OCI-LY1 (cell line): ENCODE measurements at regions not wholly inside any gene's neighbourhood (a gene's known extent, or its start where the extent isn't known, plus 50 kb on each side); places are given as distances from the start of the nearest gene placed in this dataset.

ENCODE experiments used
- H2AFZ ChIP-seq: fragments of 200-600 bp; sonication (generic), shearing (Covaris generic); 2 replicates; pipeline ENCODE4 v1.6.0; 2014; ENCODE audit warnings: antibody characterized with exemption, mild to moderate bottlenecking, low read length
- H3F3A ChIP-seq: fragments of 200-600 bp; sonication (generic), shearing (Covaris generic); 2 replicates; pipeline ENCODE4 v1.6.0; 2014; ENCODE audit warnings: mild to moderate bottlenecking, antibody characterized with exemption, low read length, moderate library complexity; ENCODE audit not compliant: insufficient read depth
- H3K27ac ChIP-seq: fragments of 200-600 bp; sonication (generic); 2 replicates; pipeline ENCODE4 v1.5.1; 2014; ENCODE audit warnings: low read length, mixed run types, mild to moderate bottlenecking, low read depth; ENCODE audit not compliant: poor library complexity, severe bottlenecking
- H3K27me3 ChIP-seq: fragments of 200-600 bp; sonication (generic); 2 replicates; pipeline ENCODE4 v1.6.0; 2014; ENCODE audit warnings: antibody characterized with exemption, mild to moderate bottlenecking, low read length, moderate library complexity; ENCODE audit not compliant: insufficient read depth
- H3K36me3 ChIP-seq: fragments of 200-600 bp; sonication (generic); 2 replicates; pipeline ENCODE4 v1.6.1; 2014; ENCODE audit warnings: mild to moderate bottlenecking, antibody characterized with exemption, low read length, moderate library complexity, mixed read lengths; ENCODE audit not compliant: insufficient read depth
- H3K4me1 ChIP-seq: fragments of 200-600 bp; sonication (generic); 2 replicates; pipeline ENCODE4 v1.5.1; 2014; ENCODE audit warnings: mild to moderate bottlenecking, low read length, moderate library complexity; ENCODE audit not compliant: insufficient read depth, severe bottlenecking
- H3K4me2 ChIP-seq: fragments of 200-600 bp; sonication (generic), shearing (Covaris generic); 2 replicates; pipeline ENCODE4 v1.6.1; 2014; ENCODE audit warnings: low read length
- H3K4me3 ChIP-seq: fragments of 200-600 bp; sonication (generic); 2 replicates; pipeline ENCODE4 v1.5.1; 2014; ENCODE audit warnings: low read length, low read depth, mild to moderate bottlenecking, mixed read lengths; ENCODE audit not compliant: poor library complexity, severe bottlenecking
- H3K79me2 ChIP-seq: fragments of 200-600 bp; shearing (Covaris generic); 2 replicates; pipeline ENCODE4 v1.6.1; 2016; ENCODE audit warnings: mixed run types, low read length, mixed read lengths; ENCODE audit not compliant: insufficient read depth
- H3K9ac ChIP-seq: fragments of 200-600 bp; sonication (generic), shearing (Covaris generic); 2 replicates; pipeline ENCODE4 v1.6.1; 2014; ENCODE audit warnings: mild to moderate bottlenecking, low read length, mixed read lengths
- H3K9me2 ChIP-seq: fragments of 200-600 bp; sonication (generic), shearing (Covaris generic); 2 replicates; pipeline ENCODE4 v1.6.1; 2014; ENCODE audit warnings: low read depth, mild to moderate bottlenecking, low read length, mixed read lengths
- H3K9me3 ChIP-seq: fragments of 200-600 bp; shearing (Covaris generic); 2 replicates; pipeline ENCODE4 v1.6.1; 2014; ENCODE audit warnings: low read length, mixed read lengths
- H4K20me1 ChIP-seq: fragments of 200-600 bp; sonication (generic), shearing (Covaris generic); 2 replicates; pipeline ENCODE4 v1.6.0; 2016; ENCODE audit warnings: mild to moderate bottlenecking, low read length; ENCODE audit not compliant: insufficient read depth
- CTCF ChIP-seq: fragments of 200-600 bp; sonication (generic), shearing (Covaris generic); IDR thresholded peaks from 2 replicates; pipeline ENCODE4 v1.5.1; 2017; ENCODE audit warnings: mild to moderate bottlenecking, antibody characterized with exemption, low read length, moderate library complexity, mixed read lengths
- EZH2 ChIP-seq: fragments of 200-600 bp; sonication (generic), shearing (Covaris generic); IDR thresholded peaks from 2 replicates; pipeline ENCODE4 v1.8.0; 2017; ENCODE audit warnings: borderline replicate concordance, mixed run types, mild to moderate bottlenecking, antibody characterized with exemption, low read length, moderate library complexity, mixed read lengths

- H3K9me3 ChIP-seq = no peaks in the 10 kb centered on the region
- H3K36me3 ChIP-seq = no peaks in the 10 kb centered on the region
- no peaks in the 10 kb centered on the region for H3F3A ChIP-seq
- no peaks in the 10 kb centered on the region for H3K9me2 ChIP-seq
- H3K9ac ChIP-seq = peak overlapping the region; percentile 3; the same call in 1 of the 2 replicates
- H3K4me1 ChIP-seq = peaks cover 25% of the 10 kb centered on the region
- no peak for TF ChIP-seq EZH2
- TF ChIP-seq CTCF = no peak
- H3K4me2 ChIP-seq = peak overlapping the region; percentile 48
- H3K27me3 ChIP-seq = no peaks in the 10 kb centered on the region
- H4K20me1 ChIP-seq = no peaks in the 10 kb centered on the region
- H3K4me3 ChIP-seq = peak overlapping the region; percentile 6
- H2AFZ ChIP-seq = 0 out of 2 replicates have a peak overlapping the region, but pooled peaks have one; percentile 70
- peak overlapping the region; percentile 77 for H3K27ac ChIP-seq
- no peaks in the 10 kb centered on the region for H3K79me2 ChIP-seq
Observed at GRCh38 chr5:45793638-45794532, 97.7 kb upstream of the HCN1 start.

GRCh38 chr5:45779874-45780671 lies 83.9 kb upstream of the HCN1 start:
- H4K20me1 ChIP-seq = no peaks in the 10 kb centered on the region
- TF ChIP-seq CTCF (no peak), EZH2 (no peak)

DNA sequence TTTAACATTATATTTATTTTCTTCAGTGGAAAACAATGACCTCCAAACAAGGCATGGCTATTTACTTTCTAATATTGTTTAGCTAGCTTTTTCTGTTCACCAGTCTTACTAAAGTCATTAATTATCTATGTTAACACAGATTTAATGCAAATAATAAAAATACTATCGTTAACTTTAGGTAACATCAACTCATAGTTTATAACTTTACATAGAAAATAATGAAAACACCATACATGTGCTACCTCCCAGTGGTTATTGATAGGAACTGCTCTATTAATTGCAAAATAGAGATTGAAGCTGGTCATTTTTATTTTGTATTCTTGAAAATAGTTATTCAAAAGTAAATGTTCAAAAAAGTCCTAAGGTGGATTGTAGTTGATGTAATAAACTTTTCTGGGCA lies 78.3 kb upstream of the HCN1 start:
- H3K36me3 ChIP-seq = no peaks in the 10 kb centered on the region
- H3K4me3 ChIP-seq = no peak overlapping the region
- H3K27ac ChIP-seq = no peak overlapping the region

More at GRCh38 chr5:45779874-45780671, 83.9 kb upstream of the HCN1 start:
- H3K27me3 ChIP-seq = no peaks in the 10 kb centered on the region
- H3K79me2 ChIP-seq = no peaks in the 10 kb centered on the region
- no peaks in the 10 kb centered on the region for H3K36me3 ChIP-seq
- no peaks in the 10 kb centered on the region for H3F3A ChIP-seq
- H2AFZ ChIP-seq = no peak overlapping the region
- H3K9me3 ChIP-seq = no peaks in the 10 kb centered on the region
- H3K4me3 ChIP-seq = no peak overlapping the region
- H3K27ac ChIP-seq = no peak overlapping the region
- H3K4me1 ChIP-seq = no peaks in the 10 kb centered on the region
- no peak overlapping the region for H3K4me2 ChIP-seq
- no peaks in the 10 kb centered on the region for H3K9me2 ChIP-seq
- H3K9ac ChIP-seq = no peak overlapping the region

More for the DNA sequence above, 78.3 kb upstream of the HCN1 start:
- no peak overlapping the region for H3K9ac ChIP-seq
- H3K27me3 ChIP-seq = no peaks in the 10 kb centered on the region
- no peaks in the 10 kb centered on the region for H3K79me2 ChIP-seq
- no peaks in the 10 kb centered on the region for H4K20me1 ChIP-seq
- TF ChIP-seq EZH2 (no peak), CTCF (peak; percentile 50)
- no peaks in the 10 kb centered on the region for H3K9me2 ChIP-seq
- peaks cover 5% of the 10 kb centered on the region for H3K4me1 ChIP-seq
- H3K4me2 ChIP-seq = no peak overlapping the region
- H3F3A ChIP-seq = no peaks in the 10 kb centered on the region
- no peak overlapping the region for H2AFZ ChIP-seq
- no peaks in the 10 kb centered on the region for H3K9me3 ChIP-seq
